K562 (cell line): ENCODE measurements at regions not wholly inside any gene's neighbourhood (a gene's known extent, or its start where the extent isn't known, plus 50 kb on each side); places are given as distances from the start of the nearest gene placed in this dataset.

Experiments
- ATAC-seq: fragments of 200-7000 bp; cut with Tn5 transposase; 3 replicates; pipeline ENCODE4 v1.9.1; 2020; ENCODE audit warnings: moderate library complexity
- BruUV-seq: library from RNA; stranded (reverse); fragments of 400-500 nt; replicated peaks from 2 replicates; lab custom pipeline; 2021; lab: Mats Ljungman, UMichigan
- CTCF ChIA-PET: fragments of 300-600 bp; formaldehyde crosslinking; extraction: SDS; loops from one replicate; lab custom pipeline; 2021; ENCODE audit warnings: low intra/inter-chr PET ratio; lab: Yijun Ruan, JAX
- POLR2A ChIA-PET: fragments of 300-600, 350-650 bp; sonication (Branson Sonifier 250); formaldehyde crosslinking; extraction: SDS; loops from one replicate; lab custom pipeline; 2021; ENCODE audit warnings: antibody characterized with exemption, inconsistent platforms; lab: Yijun Ruan, JAX
- DNase-seq, 4 experiments: peaks; one replicate each; pipeline versions ENCODE4 v3.0.0 to v3.0.0-alpha.2; 2011 to 2018; ENCODE audit warnings: low spot score in 3 of 4, mixed read lengths in 3 of 4; ENCODE audit errors: extremely low read depth in 1 of 4
- FAIRE-seq: peaks from 2 replicates; lab custom pipeline; 2011; peaks lifted over from hg19 to GRCh38; lab: Jason Lieb, UNC
- H2AFZ ChIP-seq: 2 replicates; pipeline ENCODE4 v1.6.0; 2011; ENCODE audit warnings: low read depth, low read length, control low read depth, inconsistent platforms
- H3K27ac ChIP-seq: fragments of 200-600 bp; 3 replicates; pipeline ENCODE4 v1.8.0; 2011; ENCODE audit warnings: low read depth, mild to moderate bottlenecking, control low read depth, inconsistent platforms, low read length, moderate library complexity, mixed read lengths; ENCODE audit errors: extremely low read depth
- H3K27me3 ChIP-seq, 2 experiments: fragments of 300-600 bp in 1 of 2; 2 replicates in 1 of 2; 3 replicates in 1 of 2; pipeline versions ENCODE4 v1.6.0 to v1.8.0; 2011; ENCODE audit warnings: inconsistent platforms in 2 of 2, low read length in 2 of 2, mild to moderate bottlenecking in 1 of 2, mixed read lengths in 1 of 2, moderate library complexity in 1 of 2; ENCODE audit not compliant: control insufficient read depth in 2 of 2, insufficient read depth in 2 of 2
- H3K36me3 ChIP-seq: fragments of 300-600 bp; 3 replicates; pipeline ENCODE4 v1.8.0; 2011; ENCODE audit warnings: mild to moderate bottlenecking, low read length, inconsistent platforms; ENCODE audit not compliant: control insufficient read depth, insufficient read depth
- H3K4me1 ChIP-seq, 2 experiments: fragments of 200-600 bp in 1 of 2; replicated peaks in 1 of 2; 2 replicates in 1 of 2; 3 replicates in 1 of 2; pipeline versions ENCODE4 v1.5.1 to v1.8.0; 2011; ENCODE audit warnings: inconsistent platforms in 2 of 2, low read length in 2 of 2, mild to moderate bottlenecking in 1 of 2, mixed read lengths in 1 of 2, moderate library complexity in 1 of 2; ENCODE audit not compliant: control insufficient read depth in 2 of 2, insufficient read depth in 2 of 2
- H3K4me2 ChIP-seq: 2 replicates; pipeline ENCODE4 v1.6.1; 2011; ENCODE audit warnings: low read length, control low read depth, inconsistent platforms, mixed read lengths; ENCODE audit not compliant: insufficient read depth
- H3K4me3 ChIP-seq: fragments of 200-600 bp; sonication (generic), shearing (Covaris generic); 2 replicates; pipeline ENCODE4 v1.5.1; 2016; ENCODE audit warnings: control low read depth, inconsistent platforms
- H3K79me2 ChIP-seq: fragments of 200-600 bp; 3 replicates; pipeline ENCODE4 v1.8.0; 2011; ENCODE audit warnings: low read length, inconsistent platforms; ENCODE audit not compliant: control insufficient read depth, insufficient read depth
- H3K9ac ChIP-seq, 2 experiments: 2 replicates each; pipeline versions ENCODE4 v1.6.0 to v1.6.1; 2011; ENCODE audit warnings: low read depth in 2 of 2, low read length in 2 of 2, control low read depth in 1 of 2, inconsistent platforms in 1 of 2, mild to moderate bottlenecking in 1 of 2, mixed read lengths in 1 of 2; ENCODE audit not compliant: insufficient read depth in 1 of 2
- H3K9me1 ChIP-seq: one replicate; pipeline ENCODE4 v1.6.0; 2011; ENCODE audit warnings: inconsistent platforms, mild to moderate bottlenecking, low read length, moderate library complexity; ENCODE audit not compliant: control insufficient read depth, insufficient read depth
- H3K9me3 ChIP-seq: replicated peaks from 2 replicates; pipeline ENCODE4 v1.5.1; 2011; ENCODE audit warnings: low read depth, low read length, inconsistent platforms; ENCODE audit not compliant: control insufficient read depth, insufficient read depth
- H4K20me1 ChIP-seq: replicated peaks from 2 replicates; pipeline ENCODE4 v1.6.1; 2011; ENCODE audit warnings: low read length, inconsistent platforms, mixed read lengths; ENCODE audit not compliant: control insufficient read depth, insufficient read depth
- CBFA2T2 ChIP-seq: fragments of 450-650 bp; conservative IDR thresholded peaks from 2 replicates; pipeline ENCODE4 v1.6.1; 2017; ENCODE audit warnings: mild to moderate bottlenecking
- IRF9 ChIP-seq: fragments of 450-650 bp; IDR thresholded peaks from 2 replicates; pipeline ENCODE4 v1.6.1; 2016; ENCODE audit warnings: missing biosample characterization, missing genetic modification characterization
- KAT8 ChIP-seq: fragments of 450-650 bp; IDR thresholded peaks from 2 replicates; pipeline ENCODE4 v1.6.1; 2016; ENCODE audit warnings: low read depth, mild to moderate bottlenecking
- RAD51 ChIP-seq: fragments of 450-650 bp; IDR thresholded peaks from 2 replicates; pipeline ENCODE4 v1.7.1; 2016; ENCODE audit warnings: low read depth, mild to moderate bottlenecking, borderline replicate concordance
- SMC3 ChIP-seq: conservative IDR thresholded peaks from 2 replicates; pipeline ENCODE4 v1.6.1; 2011; ENCODE audit warnings: low read depth, low read length, improper control_type of control experiment; ENCODE audit not compliant: insufficient read depth
- TBP ChIP-seq: optimal IDR thresholded peaks from 2 replicates; pipeline ENCODE3; 2011; ENCODE audit warnings: low read depth, low read length, improper control_type of control experiment
- TFE3 ChIP-seq: fragments of 450-650 bp; formaldehyde crosslinking; IDR thresholded peaks from 2 replicates; pipeline ENCODE4 v1.4.0; 2020; ENCODE audit warnings: mild to moderate bottlenecking, mixed read lengths
- TOE1 ChIP-seq, 2 experiments: fragments of 450-650 bp in 1 of 2; sonication (generic) in 1 of 2; formaldehyde crosslinking in 1 of 2; IDR thresholded peaks; 2 replicates each; pipeline versions ENCODE4 v1.7.1 to v1.8.0; 2016 to 2022; ENCODE audit warnings: borderline replicate concordance in 2 of 2, mild to moderate bottlenecking in 2 of 2, antibody characterized with exemption in 1 of 2, inconsistent platforms in 1 of 2, low read depth in 1 of 2, missing genetic modification reagents in 1 of 2, moderate library complexity in 1 of 2
- ZKSCAN8 ChIP-seq: fragments of 200-800 bp; sonication (Bioruptor generic); IDR thresholded peaks from 2 replicates; pipeline ENCODE4 v1.6.1; 2016; ENCODE audit warnings: missing genetic modification characterization, missing compliant biosample characterization
- WGBS: fragments of 100-300 bp; shearing (Covaris generic); methylation state at CpG from one replicate; pipeline ENCODE4 v1.1.6; 2016; ENCODE audit warnings: low coverage, mixed read lengths; ENCODE audit not compliant: insufficient coverage; ENCODE audit errors: missing lambda C conversion rate; 5-methylcytosine and 5-hydroxymethylcytosine counted together
- in situ Hi-C: fragments of 300-500 bp; cut with MboI; formaldehyde crosslinking; loops from 4 replicates; pipeline ENCODE4 v1.15.0; 2018; ENCODE audit warnings: inconsistent platforms, mixed read lengths
- intact Hi-C: fragments of 100-400 bp; cut with micrococcal nuclease; formaldehyde crosslinking; loops from 2 replicates; pipeline ENCODE4 v1.14.2; 2022
- TF ChIP-seq, protein P1 (sequence below): sonication (generic); formaldehyde crosslinking; IDR thresholded peaks from 2 replicates; pipeline ENCODE4 v1.5.0; 2020; ENCODE audit warnings: missing genetic modification reagents
- TF ChIP-seq, protein P2 (sequence below): fragments of 450-650 bp; IDR thresholded peaks from one replicate; pipeline ENCODE4 v1.6.1; 2018; ENCODE audit warnings: mild to moderate bottlenecking, moderate library complexity; ENCODE audit not compliant: partially characterized antibody

DNA sequence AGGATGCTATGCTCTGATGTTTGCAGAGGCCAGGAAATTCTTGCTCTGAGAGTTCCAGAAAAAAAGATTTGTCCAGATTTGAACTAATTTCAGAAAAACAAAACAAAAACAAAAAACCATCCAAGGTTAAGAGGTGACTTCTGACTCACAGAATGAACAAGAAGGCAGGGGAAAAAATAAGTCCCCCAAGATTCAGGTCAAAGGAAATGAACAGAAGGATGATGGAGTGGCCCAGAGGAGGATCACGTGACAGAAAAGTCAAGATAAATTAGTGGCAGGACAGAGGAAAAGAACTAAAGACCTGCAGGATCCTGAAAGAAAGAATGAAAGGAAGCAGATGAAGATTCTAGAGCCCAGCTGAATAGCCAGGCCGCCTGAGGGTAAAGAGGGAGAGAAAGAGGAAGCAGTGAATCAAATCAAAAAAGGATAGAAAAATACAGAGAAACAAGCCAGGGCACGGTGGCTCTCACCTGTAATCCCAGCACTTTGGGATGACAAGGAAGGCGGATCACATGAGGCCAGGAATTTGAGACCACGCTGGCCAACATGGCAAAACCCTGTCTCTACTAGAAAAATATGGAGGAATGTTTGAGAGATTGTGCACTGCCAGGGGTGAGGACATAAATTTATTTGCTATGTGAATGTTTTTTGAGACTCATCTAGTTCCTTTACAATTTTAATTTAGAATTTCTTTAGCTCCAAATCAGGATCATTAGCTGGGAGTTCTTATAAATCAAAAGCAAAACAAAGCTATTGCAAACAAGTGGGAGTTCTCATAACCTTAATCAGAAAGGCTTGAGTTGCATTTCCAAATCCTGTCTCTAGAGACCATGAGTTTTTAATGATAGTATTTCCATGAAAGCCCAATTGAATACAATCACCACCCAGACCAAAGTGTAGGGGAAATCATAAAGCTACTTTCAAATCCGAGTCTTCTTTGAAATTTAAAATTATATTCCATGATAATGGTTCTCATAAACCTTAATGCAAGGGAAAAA, 217.1 kb upstream of the PLEKHG7 start:
- H3K9me1 ChIP-seq, result no peaks in the 10 kb centered on the region
- no peak overlapping the region for H3K4me2 ChIP-seq
- no peaks in the 10 kb centered on the region for H3K9me3 ChIP-seq
- BruUV-seq, result no TSS peak
- FAIRE-seq, result no peak
- no peaks in the 10 kb centered on the region for H3K4me1 ChIP-seq
- 20% methylated on average over 6 of the region's 6 CpGs for WGBS
- H3K79me2 ChIP-seq, result no peaks in the 10 kb centered on the region
- H4K20me1 ChIP-seq, result no peaks in the 10 kb centered on the region
- no peak for ATAC-seq
- H2AFZ ChIP-seq, result no peak overlapping the region
- no peak overlapping the region for H3K27ac ChIP-seq
- H3K4me3 ChIP-seq, result no peak overlapping the region
- ChIA-PET POLR2A (interaction anchor here (0.6 to 1.8 kb wide), 4 partner anchors 12 to 341 kb away, joined by 3 to 5 read pairs (median 4); partner anchors contain the start of gene BTG1), CTCF (no interaction called here)
- H3K36me3 ChIP-seq, result no peaks in the 10 kb centered on the region
- H3K9ac ChIP-seq, result no peak overlapping the region
- intact Hi-C loops, result no loop called here
- no peaks in the 10 kb centered on the region for H3K27me3 ChIP-seq
- TF ChIP-seq TBP (no peak), IRF9 (no peak), ZKSCAN8 (CRISPR knock-in tag) (no peak), SMC3 (no peak), RAD51 (peak; percentile 81), TOE1 (IDR thresholded peaks at IDR 0.05; ENCODE audit: borderline replicate concordance) (peak; percentile 82; the same call in 1 of the 2 replicates), TOE1 (CRISPR knock-in tag; IDR thresholded peaks at IDR 0.05; ENCODE audit: borderline replicate concordance, low read depth) (no peak), CBFA2T2 (peak; percentile 37; the same call in 1 of the 2 replicates), TFE3 (CRISPR knock-in tag) (peak; percentile 91), KAT8 (no peak)
- TF ChIP-seq, protein P1, sequence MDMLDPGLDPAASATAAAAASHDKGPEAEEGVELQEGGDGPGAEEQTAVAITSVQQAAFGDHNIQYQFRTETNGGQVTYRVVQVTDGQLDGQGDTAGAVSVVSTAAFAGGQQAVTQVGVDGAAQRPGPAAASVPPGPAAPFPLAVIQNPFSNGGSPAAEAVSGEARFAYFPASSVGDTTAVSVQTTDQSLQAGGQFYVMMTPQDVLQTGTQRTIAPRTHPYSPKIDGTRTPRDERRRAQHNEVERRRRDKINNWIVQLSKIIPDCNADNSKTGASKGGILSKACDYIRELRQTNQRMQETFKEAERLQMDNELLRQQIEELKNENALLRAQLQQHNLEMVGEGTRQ (CRISPR knock-in tag), result peak; percentile 51
- TF ChIP-seq, protein P2, sequence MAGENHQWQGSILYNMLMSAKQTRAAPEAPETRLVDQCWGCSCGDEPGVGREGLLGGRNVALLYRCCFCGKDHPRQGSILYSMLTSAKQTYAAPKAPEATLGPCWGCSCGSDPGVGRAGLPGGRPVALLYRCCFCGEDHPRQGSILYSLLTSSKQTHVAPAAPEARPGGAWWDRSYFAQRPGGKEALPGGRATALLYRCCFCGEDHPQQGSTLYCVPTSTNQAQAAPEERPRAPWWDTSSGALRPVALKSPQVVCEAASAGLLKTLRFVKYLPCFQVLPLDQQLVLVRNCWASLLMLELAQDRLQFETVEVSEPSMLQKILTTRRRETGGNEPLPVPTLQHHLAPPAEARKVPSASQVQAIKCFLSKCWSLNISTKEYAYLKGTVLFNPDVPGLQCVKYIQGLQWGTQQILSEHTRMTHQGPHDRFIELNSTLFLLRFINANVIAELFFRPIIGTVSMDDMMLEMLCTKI, result no peak
- DNase-seq, result no peak
- in situ Hi-C loops, result no loop called here
